HCT116 (cell line): ENCODE measurements at regions not wholly inside any gene's neighbourhood (a gene's known extent, or its start where the extent isn't known, plus 50 kb on each side); places are given as distances from the start of the nearest gene placed in this dataset.
A peak's percentile ranks its signal among the peaks of the same experiment; 100 is the strongest.
"Not testable (repeated sequence)": the region's sequence is repeated elsewhere in the genome, so short reads cannot be mapped to it uniquely, and the experiment has no call there.

Source experiments
- ATAC-seq: fragments of 200-7000 bp; cut with Tn5 transposase; 2 replicates; pipeline ENCODE4 v1.9.1; 2020; ENCODE audit warnings: mild to moderate bottlenecking, moderate library complexity
- BruUV-seq: library from RNA; stranded (reverse); fragments of 400-500 nt; replicated peaks from 2 replicates; lab custom pipeline; 2021; lab: Mats Ljungman, UMichigan
- CTCF ChIA-PET: fragments of 300-600 bp; sonication (Branson Sonifier 250); formaldehyde crosslinking; loops from one replicate; lab custom pipeline; 2021; ENCODE audit warnings: antibody characterized with exemption; lab: Charles Lee
- POLR2A ChIA-PET: fragments of 300-600, 350-600 bp; sonication (Branson Sonifier 250); formaldehyde crosslinking; loops from one replicate; lab custom pipeline; 2021; ENCODE audit warnings: antibody characterized with exemption; lab: Charles Lee
- RAD21 ChIA-PET, 2 experiments: fragments of 300-600 bp; sonication (Branson Sonifier 250); formaldehyde crosslinking; loops; one replicate each; lab custom pipeline; 2023; ENCODE audit warnings: low total read pairs in 2 of 2; ENCODE audit not compliant: uncharacterized antibody in 2 of 2, unreplicated experiment in 2 of 2, low non-redundant PET in 1 of 2; lab: Charles Lee
- DNase-seq: peaks from one replicate; pipeline ENCODE4 v3.0.0-alpha.2; 2010; ENCODE audit warnings: low read depth, low spot score
- H2AFZ ChIP-seq: fragments of 200-600 bp; shearing (Covaris generic), sonication (generic); 2 replicates; pipeline ENCODE4 v1.6.1; 2017; ENCODE audit warnings: low read depth, mixed run types, mixed read lengths, antibody characterized with exemption, low read length; ENCODE audit not compliant: poor library complexity, severe bottlenecking
- H3K27ac ChIP-seq: 2 replicates; pipeline ENCODE4 v1.5.1; 2012; ENCODE audit warnings: low read depth, low read length
- H3K27me3 ChIP-seq: fragments of 200-600 bp; sonication (generic); 2 replicates; pipeline ENCODE4 v1.6.1; 2016; ENCODE audit warnings: mixed run types, low read length, mixed read lengths; ENCODE audit not compliant: insufficient read depth
- H3K36me3 ChIP-seq, 2 experiments: fragments of 200-500 bp in 1 of 2; fragments of 200-600 bp in 1 of 2; sonication (Bioruptor generic) in 1 of 2; sonication (generic) in 1 of 2; 2 replicates each; pipeline versions ENCODE4 v1.5.1 to v1.6.1; 2014 to 2016; ENCODE audit warnings: low read length in 2 of 2, inconsistent platforms in 1 of 2, mixed read lengths in 1 of 2, mixed run types in 1 of 2; ENCODE audit not compliant: insufficient read depth in 2 of 2, control insufficient read depth in 1 of 2
- H3K4me1 ChIP-seq, 2 experiments: fragments of 200-600 bp in 1 of 2; sonication (generic) in 1 of 2; 2 replicates each; pipeline versions ENCODE4 v1.5.1 to v1.6.1; 2012 to 2017; ENCODE audit warnings: low read length in 2 of 2, inconsistent platforms in 1 of 2, mild to moderate bottlenecking in 1 of 2, mixed read lengths in 1 of 2, mixed run types in 1 of 2, moderate library complexity in 1 of 2; ENCODE audit not compliant: insufficient read depth in 2 of 2, control insufficient read depth in 1 of 2
- H3K4me2 ChIP-seq: fragments of 200-600 bp; sonication (generic); 2 replicates; pipeline ENCODE4 v1.6.1; 2017; ENCODE audit warnings: mixed run types, low read length, mixed read lengths
- H3K4me3 ChIP-seq, 2 experiments: fragments of 200-600 bp in 1 of 2; sonication (generic) in 1 of 2; replicated peaks in 1 of 2; 2 replicates each; pipeline ENCODE4 v1.5.1; 2011 to 2016; ENCODE audit warnings: low read length in 2 of 2, control low read depth in 1 of 2, low read depth in 1 of 2, mild to moderate bottlenecking in 1 of 2, mixed read lengths in 1 of 2, mixed run types in 1 of 2
- H3K79me2 ChIP-seq: fragments of 200-600 bp; sonication (generic); 2 replicates; pipeline ENCODE4 v1.6.1; 2017; ENCODE audit warnings: mild to moderate bottlenecking, mixed run types, low read length, moderate library complexity, mixed read lengths; ENCODE audit not compliant: insufficient read depth
- H3K9ac ChIP-seq: fragments of 200-600 bp; sonication (generic); 2 replicates; pipeline ENCODE4 v1.6.1; 2016; ENCODE audit warnings: low read length, mixed read lengths
- H3K9me2 ChIP-seq: fragments of 200-600 bp; sonication (generic), shearing (Covaris generic); 2 replicates; pipeline ENCODE4 v1.6.1; 2017; ENCODE audit warnings: mixed run types, mild to moderate bottlenecking, moderate library complexity; ENCODE audit not compliant: insufficient read depth
- H3K9me3 ChIP-seq, 2 experiments: fragments of 200-500 bp in 1 of 2; fragments of 200-600 bp in 1 of 2; sonication (Bioruptor generic) in 1 of 2; sonication (generic) in 1 of 2; 2 replicates each; pipeline ENCODE4 v1.6.1; 2014 to 2017; ENCODE audit warnings: low read length in 2 of 2, mixed read lengths in 2 of 2, inconsistent platforms in 1 of 2, low read depth in 1 of 2, mild to moderate bottlenecking in 1 of 2, mixed run types in 1 of 2, moderate library complexity in 1 of 2; ENCODE audit not compliant: control insufficient read depth in 1 of 2, insufficient read depth in 1 of 2
- H4K20me1 ChIP-seq: fragments of 200-600 bp; sonication (generic), shearing (Covaris generic); 2 replicates; pipeline ENCODE4 v1.6.1; 2017; ENCODE audit warnings: mixed run types, mild to moderate bottlenecking, moderate library complexity; ENCODE audit not compliant: insufficient read depth
- ATF3 ChIP-seq: IDR thresholded peaks from 2 replicates; pipeline ENCODE4 v1.6.1; 2012
- FOSL1 ChIP-seq: IDR thresholded peaks from 2 replicates; pipeline ENCODE4 v1.6.1; 2012; ENCODE audit warnings: low read depth
- JUND ChIP-seq: IDR thresholded peaks from 2 replicates; pipeline ENCODE4 v1.6.1; 2012
- POLR2AphosphoS5 ChIP-seq: IDR thresholded peaks from 2 replicates; pipeline ENCODE4 v1.6.1; 2011; ENCODE audit warnings: mild to moderate bottlenecking, low read depth, low read length, moderate library complexity
- YY1 ChIP-seq: IDR thresholded peaks from 2 replicates; pipeline ENCODE4 v1.6.1; 2011; ENCODE audit warnings: low read length, low read depth, moderate library complexity, mild to moderate bottlenecking; ENCODE audit not compliant: insufficient replicate concordance; ENCODE audit errors: extremely low read depth
- intact Hi-C: fragments of 100-400 bp; cut with micrococcal nuclease; formaldehyde crosslinking; loops from 2 replicates; pipeline ENCODE4 v1.10.0; 2022

GRCh38 chr4:103402198-103402597, 204.1 kb upstream of the CENPE start (continued):
- no peak for TF ChIP-seq YY1

GRCh38 chr4:103400405-103400804, 202.3 kb upstream of the CENPE start:
- no peak for DNase-seq
- H2AFZ ChIP-seq: no peak overlapping the region

GRCh38 chr4:103397541-103397940, 199.4 kb upstream of the CENPE start:
- Histone ChIP-seq H3K9me3 (no peaks in the 10 kb centered on the region), H3K4me1 (peaks cover 0 to 3% of the 10 kb centered on the region in 2 experiments; a peak in 1 of 4 replicates), H3K27ac (no peak overlapping the region), H2AFZ (no peak overlapping the region), H3K4me2 (no peak overlapping the region), H3K79me2 (no peaks in the 10 kb centered on the region), H3K9ac (no peak overlapping the region), H4K20me1 (no peaks in the 10 kb centered on the region), H3K9me2 (no peaks in the 10 kb centered on the region), H3K27me3 (no peaks in the 10 kb centered on the region), H3K4me3 (no peak overlapping the region), H3K36me3 (no peaks in the 10 kb centered on the region)
- CTCF ChIA-PET: no interaction called here
- POLR2A ChIA-PET: no interaction called here
- no TSS peak for BruUV-seq
- ATAC-seq (no peak), DNase-seq (no peak)
- TF ChIP-seq FOSL1: no peak
- RAD21 ChIA-PET: no interaction called here
- intact Hi-C loops: no loop called here

More at GRCh38 chr4:103400405-103400804, 202.3 kb upstream of the CENPE start:
- no TSS peak for BruUV-seq
- Histone ChIP-seq H3K36me3 (no peaks in the 10 kb centered on the region), H3K27ac (no peak overlapping the region), H3K9me2 (no peaks in the 10 kb centered on the region), H3K79me2 (no peaks in the 10 kb centered on the region), H3K4me3 (no peak overlapping the region), H4K20me1 (no peaks in the 10 kb centered on the region), H3K4me2 (no peak overlapping the region), H3K9ac (no peak overlapping the region)
- no peak for ATAC-seq
- POLR2A ChIA-PET: no interaction called here
- CTCF ChIA-PET: no interaction called here
- RAD21 ChIA-PET: no interaction called here
- intact Hi-C loops: no loop called here
- peak; percentile 28; the same call in 1 of the 2 replicates for TF ChIP-seq JUND
- no peak for TF ChIP-seq YY1
- TF ChIP-seq POLR2AphosphoS5: no peak
- TF ChIP-seq FOSL1: peak; percentile 19; the same call in 1 of the 2 replicates
- no peak for TF ChIP-seq ATF3
- TF ChIP-seq, all 23 proteins: peak for 2
- Histone ChIP-seq H3K27me3 (no peaks in the 10 kb centered on the region), H3K9me3 (no peaks in the 10 kb centered on the region), H3K4me1 (peaks cover 0 to 3% of the 10 kb centered on the region in 2 experiments; a peak in 1 of 4 replicates)

- H3K27me3 ChIP-seq, POLR2A ChIA-PET, RAD21 ChIA-PET, H4K20me1 ChIP-seq, H3K9ac ChIP-seq, ATAC-seq, DNase-seq, H2AFZ ChIP-seq, H3K9me3 ChIP-seq, intact Hi-C loops, H3K4me3 ChIP-seq, H3K79me2 ChIP-seq, H3K36me3 ChIP-seq, H3K27ac ChIP-seq, H3K4me2 ChIP-seq, H3K9me2 ChIP-seq, H3K4me1 ChIP-seq, BruUV-seq, CTCF ChIA-PET: not testable (repeated sequence)
Measured at GRCh38 chr4:103387508-103388011, 189.4 kb upstream of the CENPE start.
